Prostate gland (tissue), 2 donors: ENCODE measurements at regions not wholly inside any gene's neighbourhood (a gene's known extent, or its start where the extent isn't known, plus 50 kb on each side); places are given as distances from the start of the nearest gene placed in this dataset.

Experiments used
- POLR2A ChIP-seq: fragments of 450-650 bp; IDR thresholded peaks from one replicate; pipeline ENCODE4 v1.6.1; 2016; ENCODE audit warnings: antibody characterized with exemption, mild to moderate bottlenecking
- TF ChIP-seq, protein P1 (sequence below), 4 experiments: fragments of 200-600 bp in 2 of 4; fragments of 450-650 bp in 2 of 4; sonication (generic) in 2 of 4; IDR thresholded peaks; 1 replicate in 3 of 4; 2 replicates in 1 of 4; pipeline ENCODE4 v1.5.1; 2016 to 2019; ENCODE audit warnings: antibody characterized with exemption in 4 of 4, mild to moderate bottlenecking in 2 of 4, moderate library complexity in 2 of 4

- TF ChIP-seq, protein P1, sequence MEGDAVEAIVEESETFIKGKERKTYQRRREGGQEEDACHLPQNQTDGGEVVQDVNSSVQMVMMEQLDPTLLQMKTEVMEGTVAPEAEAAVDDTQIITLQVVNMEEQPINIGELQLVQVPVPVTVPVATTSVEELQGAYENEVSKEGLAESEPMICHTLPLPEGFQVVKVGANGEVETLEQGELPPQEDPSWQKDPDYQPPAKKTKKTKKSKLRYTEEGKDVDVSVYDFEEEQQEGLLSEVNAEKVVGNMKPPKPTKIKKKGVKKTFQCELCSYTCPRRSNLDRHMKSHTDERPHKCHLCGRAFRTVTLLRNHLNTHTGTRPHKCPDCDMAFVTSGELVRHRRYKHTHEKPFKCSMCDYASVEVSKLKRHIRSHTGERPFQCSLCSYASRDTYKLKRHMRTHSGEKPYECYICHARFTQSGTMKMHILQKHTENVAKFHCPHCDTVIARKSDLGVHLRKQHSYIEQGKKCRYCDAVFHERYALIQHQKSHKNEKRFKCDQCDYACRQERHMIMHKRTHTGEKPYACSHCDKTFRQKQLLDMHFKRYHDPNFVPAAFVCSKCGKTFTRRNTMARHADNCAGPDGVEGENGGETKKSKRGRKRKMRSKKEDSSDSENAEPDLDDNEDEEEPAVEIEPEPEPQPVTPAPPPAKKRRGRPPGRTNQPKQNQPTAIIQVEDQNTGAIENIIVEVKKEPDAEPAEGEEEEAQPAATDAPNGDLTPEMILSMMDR (IDR thresholded peaks at IDR 0.05), result no peak
- TF ChIP-seq POLR2A, result no peak
Measured at GRCh38 chr3:124560666-124561215, 169.5 kb upstream of the UMPS start.
